Breast epithelium (tissue), 3 donors: ENCODE measurements at regions not wholly inside any gene's neighbourhood (a gene's known extent, or its start where the extent isn't known, plus 50 kb on each side); places are given as distances from the start of the nearest gene placed in this dataset.

ENCODE experiments used
- CTCF ChIP-seq, 3 donors: fragments of 450-650 bp; IDR thresholded peaks; one replicate each; pipeline ENCODE4 v1.5.1; 2016 to 2017; ENCODE audit warnings: antibody characterized with exemption in 3 of 3, mild to moderate bottlenecking in 3 of 3, moderate library complexity in 3 of 3
- POLR2A ChIP-seq: fragments of 450-650 bp; IDR thresholded peaks from one replicate; pipeline ENCODE4 v1.6.1; 2016; ENCODE audit warnings: antibody characterized with exemption, mild to moderate bottlenecking, moderate library complexity
- POLR2AphosphoS5 ChIP-seq, 3 donors: sonication (generic); formaldehyde crosslinking; IDR thresholded peaks; one replicate each; pipeline ENCODE4 v1.6.1; 2017; ENCODE audit warnings: antibody characterized with exemption in 3 of 3

DNA sequence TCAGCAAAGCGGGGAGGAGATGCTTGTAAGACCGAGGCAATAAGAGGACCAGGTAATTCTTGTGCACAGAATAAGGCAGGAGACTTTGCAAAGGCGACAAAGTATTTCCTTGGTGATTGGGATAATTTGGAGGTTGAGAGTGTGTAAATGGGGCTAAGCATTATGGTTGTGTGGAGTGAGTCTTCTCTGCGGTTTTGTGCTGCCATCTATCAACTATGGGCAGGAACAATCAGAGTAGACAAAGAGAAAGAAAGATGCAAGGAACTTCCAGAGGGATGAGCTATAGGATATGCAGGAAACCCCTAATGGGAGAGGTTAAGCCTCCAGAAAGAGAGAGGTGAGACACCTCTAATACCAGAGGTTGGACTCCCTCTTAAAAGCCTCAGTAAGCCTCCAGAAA is 339.8 kb downstream of the PAPSS1 start:
- TF ChIP-seq CTCF (IDR thresholded peaks at IDR 0.05) (no peak), POLR2A (no peak), POLR2AphosphoS5 (IDR thresholded peaks at IDR 0.05) (no peak)
